Calu3 (cell line): ENCODE measurements at regions not wholly inside any gene's neighbourhood (a gene's known extent, or its start where the extent isn't known, plus 50 kb on each side); places are given as distances from the start of the nearest gene placed in this dataset.

ENCODE experiments used
- BruUV-seq: library from RNA; stranded (reverse); fragments of 400-500 nt; replicated peaks from 2 replicates; lab custom pipeline; 2021; lab: Mats Ljungman, UMichigan
- CTCF ChIA-PET: fragments of 300-600 bp; sonication (Branson Sonifier 250); formaldehyde crosslinking; loops from one replicate; lab custom pipeline; 2022; ENCODE audit warnings: antibody characterized with exemption; lab: Charles Lee
- DNase-seq: peaks from one replicate; pipeline ENCODE4 v3.0.0; 2022
- H3K27ac Mint-ChIP-seq: one replicate; pipeline ENCODE4 v1.8.0; 2022; ENCODE audit warnings: mixed read lengths; ENCODE audit not compliant: unreplicated experiment
- H3K27me3 Mint-ChIP-seq: one replicate; pipeline ENCODE4 v1.8.0; 2022; ENCODE audit warnings: mixed read lengths; ENCODE audit not compliant: unreplicated experiment
- H3K36me3 Mint-ChIP-seq: one replicate; pipeline ENCODE4 v1.8.0; 2022; ENCODE audit warnings: mild to moderate bottlenecking, moderate library complexity, mixed read lengths; ENCODE audit not compliant: insufficient read depth, unreplicated experiment
- H3K4me1 Mint-ChIP-seq: one replicate; pipeline ENCODE4 v1.8.0; 2022; ENCODE audit warnings: mild to moderate bottlenecking, low read depth, mixed read lengths; ENCODE audit not compliant: unreplicated experiment
- H3K4me3 Mint-ChIP-seq: one replicate; pipeline ENCODE4 v1.8.0; 2022; ENCODE audit warnings: mild to moderate bottlenecking, low read depth, moderate library complexity, mixed read lengths; ENCODE audit not compliant: unreplicated experiment
- H3K9me3 Mint-ChIP-seq: one replicate; pipeline ENCODE4 v1.8.0; 2022; ENCODE audit warnings: low read depth, mixed read lengths; ENCODE audit not compliant: unreplicated experiment
- CTCF ChIP-seq: fragments of 200-600 bp; IDR thresholded peaks from one replicate; pipeline ENCODE4 v1.8.0; 2022; ENCODE audit warnings: antibody characterized with exemption; ENCODE audit not compliant: unreplicated experiment
- intact Hi-C: fragments of 100-400 bp; cut with micrococcal nuclease; formaldehyde crosslinking; loops from one replicate; pipeline ENCODE4 v1.10.0; 2022; ENCODE audit not compliant: unreplicated experiment

- CTCF ChIA-PET: no interaction called here
- BruUV-seq: no TSS peak
These were observed 385.7 kb upstream of the TNRC6C start for GRCh38 chr17:77572851-77573250.

GRCh38 chr17:77577491-77577890, 381.0 kb upstream of the TNRC6C start:
- H3K9me3 Mint-ChIP-seq: no peaks in the 10 kb centered on the region
- intact Hi-C loops: no loop called here
- BruUV-seq: no TSS peak
- no peak overlapping the region for H3K27ac Mint-ChIP-seq
- peaks cover 91% of the 10 kb centered on the region for H3K27me3 Mint-ChIP-seq
- CTCF ChIA-PET: interaction anchor here (0.9 kb wide), 1 partner anchor 14 kb away, joined by 4 read pairs; no protein-coding TSS in a partner anchor
- no peak overlapping the region for H3K4me3 Mint-ChIP-seq
- H3K36me3 Mint-ChIP-seq: no peaks in the 10 kb centered on the region
- DNase-seq: no peak
- no peaks in the 10 kb centered on the region for H3K4me1 Mint-ChIP-seq
- TF ChIP-seq CTCF: no peak

More at GRCh38 chr17:77572851-77573250, 385.7 kb upstream of the TNRC6C start:
- no peaks in the 10 kb centered on the region for H3K9me3 Mint-ChIP-seq
- H3K4me3 Mint-ChIP-seq: no peak overlapping the region
- no peaks in the 10 kb centered on the region for H3K4me1 Mint-ChIP-seq
- DNase-seq: no peak
- no peaks in the 10 kb centered on the region for H3K36me3 Mint-ChIP-seq
- H3K27ac Mint-ChIP-seq: no peak overlapping the region
- intact Hi-C loops: no loop called here
- H3K27me3 Mint-ChIP-seq: peaks cover 97% of the 10 kb centered on the region
- TF ChIP-seq CTCF: no peak

GRCh38 chr17:77579131-77579530, 379.4 kb upstream of the TNRC6C start:
- Mint-ChIP-seq H3K36me3 (no peaks in the 10 kb centered on the region), H3K27me3 (peaks cover 74% of the 10 kb centered on the region), H3K4me1 (no peaks in the 10 kb centered on the region), H3K4me3 (no peak overlapping the region), H3K27ac (no peak overlapping the region), H3K9me3 (no peaks in the 10 kb centered on the region)
- no TSS peak for BruUV-seq
- TF ChIP-seq CTCF: no peak
- intact Hi-C loops: no loop called here
- CTCF ChIA-PET: interaction anchor here (0.6 to 0.7 kb wide), 2 partner anchors 10 to 14 kb away, joined by 3 read pairs; no protein-coding TSS in a partner anchor
- DNase-seq: no peak

GRCh38 chr17:77579682-77580081, 378.8 kb upstream of the TNRC6C start:
- BruUV-seq: no TSS peak
- intact Hi-C loops: no loop called here
- no peaks in the 10 kb centered on the region for H3K4me1 Mint-ChIP-seq
- H3K9me3 Mint-ChIP-seq: no peaks in the 10 kb centered on the region
- no peak for DNase-seq
- no peak overlapping the region for H3K27ac Mint-ChIP-seq
- CTCF ChIA-PET: interaction anchor here (0.6 to 0.7 kb wide), 2 partner anchors 11 to 15 kb away, joined by 3 read pairs; no protein-coding TSS in a partner anchor
- H3K27me3 Mint-ChIP-seq: peaks cover 69% of the 10 kb centered on the region
- H3K36me3 Mint-ChIP-seq: no peaks in the 10 kb centered on the region
- H3K4me3 Mint-ChIP-seq: no peak overlapping the region
- TF ChIP-seq CTCF: no peak
